ENCODE measurements at regions not wholly inside any gene's neighbourhood (a gene's known extent, or its start where the extent isn't known, plus 50 kb on each side); places are given as distances from the start of the nearest gene placed in this dataset.

- TF ChIP-seq CTCF (IDR thresholded peaks at IDR 0.05) (no peak), POLR2AphosphoS5 (IDR thresholded peaks at IDR 0.05) (no peak), POLR2A (IDR thresholded peaks at IDR 0.05) (no peak)
Measured at GRCh38 chr12:46506961-46507360, 134.4 kb upstream of the SLC38A2 start.
